ENCODE measurements at regions not wholly inside any gene's neighbourhood (a gene's known extent, or its start where the extent isn't known, plus 50 kb on each side); places are given as distances from the start of the nearest gene placed in this dataset.
"Not testable (repeated sequence)": the region's sequence is repeated elsewhere in the genome, so short reads cannot be mapped to it uniquely, and the experiment has no call there.

- not testable (repeated sequence) for TF ChIP-seq EZH2 (IDR thresholded peaks at IDR 0.05); POLR2AphosphoS5 (IDR thresholded peaks at IDR 0.05; ENCODE audit: borderline replicate concordance, low read depth, low read length); FOXP2 (optimal IDR thresholded peaks at IDR 0.05; ENCODE audit: control extremely low read depth, extremely low read length, insufficient read depth)
These were observed 257.1 kb upstream of the NUPR2 start for GRCh38 chr7:56373314-56373713.
